HCT116 (cell line): ENCODE measurements at regions not wholly inside any gene's neighbourhood (a gene's known extent, or its start where the extent isn't known, plus 50 kb on each side); places are given as distances from the start of the nearest gene placed in this dataset.

Experiments used
- ATAC-seq: fragments of 200-7000 bp; cut with Tn5 transposase; 2 replicates; pipeline ENCODE4 v1.9.1; 2020; ENCODE audit warnings: mild to moderate bottlenecking, moderate library complexity
- BruUV-seq: library from RNA; stranded (reverse); fragments of 400-500 nt; replicated peaks from 2 replicates; lab custom pipeline; 2021; lab: Mats Ljungman, UMichigan
- CTCF ChIA-PET: fragments of 300-600 bp; sonication (Branson Sonifier 250); formaldehyde crosslinking; loops from one replicate; lab custom pipeline; 2021; ENCODE audit warnings: antibody characterized with exemption; lab: Charles Lee
- POLR2A ChIA-PET: fragments of 300-600, 350-600 bp; sonication (Branson Sonifier 250); formaldehyde crosslinking; loops from one replicate; lab custom pipeline; 2021; ENCODE audit warnings: antibody characterized with exemption; lab: Charles Lee
- RAD21 ChIA-PET, 2 experiments: fragments of 300-600 bp; sonication (Branson Sonifier 250); formaldehyde crosslinking; loops; one replicate each; lab custom pipeline; 2023; ENCODE audit warnings: low total read pairs in 2 of 2; ENCODE audit not compliant: uncharacterized antibody in 2 of 2, unreplicated experiment in 2 of 2, low non-redundant PET in 1 of 2; lab: Charles Lee
- DNase-seq: peaks from one replicate; pipeline ENCODE4 v3.0.0-alpha.2; 2010; ENCODE audit warnings: low read depth, low spot score
- H2AFZ ChIP-seq: fragments of 200-600 bp; shearing (Covaris generic), sonication (generic); 2 replicates; pipeline ENCODE4 v1.6.1; 2017; ENCODE audit warnings: low read depth, mixed run types, mixed read lengths, antibody characterized with exemption, low read length; ENCODE audit not compliant: poor library complexity, severe bottlenecking
- H3K27ac ChIP-seq: 2 replicates; pipeline ENCODE4 v1.5.1; 2012; ENCODE audit warnings: low read depth, low read length
- H3K27me3 ChIP-seq: fragments of 200-600 bp; sonication (generic); 2 replicates; pipeline ENCODE4 v1.6.1; 2016; ENCODE audit warnings: mixed run types, low read length, mixed read lengths; ENCODE audit not compliant: insufficient read depth
- H3K36me3 ChIP-seq, 2 experiments: fragments of 200-500 bp in 1 of 2; fragments of 200-600 bp in 1 of 2; sonication (Bioruptor generic) in 1 of 2; sonication (generic) in 1 of 2; 2 replicates each; pipeline versions ENCODE4 v1.5.1 to v1.6.1; 2014 to 2016; ENCODE audit warnings: low read length in 2 of 2, inconsistent platforms in 1 of 2, mixed read lengths in 1 of 2, mixed run types in 1 of 2; ENCODE audit not compliant: insufficient read depth in 2 of 2, control insufficient read depth in 1 of 2
- H3K4me1 ChIP-seq, 2 experiments: fragments of 200-600 bp in 1 of 2; sonication (generic) in 1 of 2; 2 replicates each; pipeline versions ENCODE4 v1.5.1 to v1.6.1; 2012 to 2017; ENCODE audit warnings: low read length in 2 of 2, inconsistent platforms in 1 of 2, mild to moderate bottlenecking in 1 of 2, mixed read lengths in 1 of 2, mixed run types in 1 of 2, moderate library complexity in 1 of 2; ENCODE audit not compliant: insufficient read depth in 2 of 2, control insufficient read depth in 1 of 2
- H3K4me2 ChIP-seq: fragments of 200-600 bp; sonication (generic); 2 replicates; pipeline ENCODE4 v1.6.1; 2017; ENCODE audit warnings: mixed run types, low read length, mixed read lengths
- H3K4me3 ChIP-seq, 2 experiments: fragments of 200-600 bp in 1 of 2; sonication (generic) in 1 of 2; replicated peaks in 1 of 2; 2 replicates each; pipeline ENCODE4 v1.5.1; 2011 to 2016; ENCODE audit warnings: low read length in 2 of 2, control low read depth in 1 of 2, low read depth in 1 of 2, mild to moderate bottlenecking in 1 of 2, mixed read lengths in 1 of 2, mixed run types in 1 of 2
- H3K79me2 ChIP-seq: fragments of 200-600 bp; sonication (generic); 2 replicates; pipeline ENCODE4 v1.6.1; 2017; ENCODE audit warnings: mild to moderate bottlenecking, mixed run types, low read length, moderate library complexity, mixed read lengths; ENCODE audit not compliant: insufficient read depth
- H3K9ac ChIP-seq: fragments of 200-600 bp; sonication (generic); 2 replicates; pipeline ENCODE4 v1.6.1; 2016; ENCODE audit warnings: low read length, mixed read lengths
- H3K9me2 ChIP-seq: fragments of 200-600 bp; sonication (generic), shearing (Covaris generic); 2 replicates; pipeline ENCODE4 v1.6.1; 2017; ENCODE audit warnings: mixed run types, mild to moderate bottlenecking, moderate library complexity; ENCODE audit not compliant: insufficient read depth
- H3K9me3 ChIP-seq, 2 experiments: fragments of 200-500 bp in 1 of 2; fragments of 200-600 bp in 1 of 2; sonication (Bioruptor generic) in 1 of 2; sonication (generic) in 1 of 2; 2 replicates each; pipeline ENCODE4 v1.6.1; 2014 to 2017; ENCODE audit warnings: low read length in 2 of 2, mixed read lengths in 2 of 2, inconsistent platforms in 1 of 2, low read depth in 1 of 2, mild to moderate bottlenecking in 1 of 2, mixed run types in 1 of 2, moderate library complexity in 1 of 2; ENCODE audit not compliant: control insufficient read depth in 1 of 2, insufficient read depth in 1 of 2
- H4K20me1 ChIP-seq: fragments of 200-600 bp; sonication (generic), shearing (Covaris generic); 2 replicates; pipeline ENCODE4 v1.6.1; 2017; ENCODE audit warnings: mixed run types, mild to moderate bottlenecking, moderate library complexity; ENCODE audit not compliant: insufficient read depth
- ATF3 ChIP-seq: IDR thresholded peaks from 2 replicates; pipeline ENCODE4 v1.6.1; 2012
- CEBPB ChIP-seq: IDR thresholded peaks from 2 replicates; pipeline ENCODE4 v1.6.1; 2012; ENCODE audit warnings: low read depth
- POLR2A ChIP-seq: IDR thresholded peaks from 2 replicates; pipeline ENCODE4 v1.7.0; 2011; ENCODE audit warnings: borderline replicate concordance; ENCODE audit not compliant: insufficient read depth, insufficient read length; ENCODE audit errors: extremely low read depth
- RAD21 ChIP-seq: IDR thresholded peaks from 2 replicates; pipeline ENCODE4 v1.6.1; 2012; ENCODE audit warnings: low read depth, mild to moderate bottlenecking
- SIN3A ChIP-seq: IDR thresholded peaks from 2 replicates; pipeline ENCODE4 v1.6.1; 2012; ENCODE audit warnings: low read depth
- SP1 ChIP-seq: IDR thresholded peaks from 2 replicates; pipeline ENCODE4 v1.6.1; 2012; ENCODE audit warnings: low read depth
- YY1 ChIP-seq: IDR thresholded peaks from 2 replicates; pipeline ENCODE4 v1.6.1; 2011; ENCODE audit warnings: low read length, low read depth, moderate library complexity, mild to moderate bottlenecking; ENCODE audit not compliant: insufficient replicate concordance; ENCODE audit errors: extremely low read depth
- ZNF274 ChIP-seq: fragments of 200-500 bp; sonication (Bioruptor generic); IDR thresholded peaks from 2 replicates; pipeline ENCODE4 v1.6.1; 2014; ENCODE audit warnings: mild to moderate bottlenecking, low read depth, low read length, inconsistent platforms
- intact Hi-C: fragments of 100-400 bp; cut with micrococcal nuclease; formaldehyde crosslinking; loops from 2 replicates; pipeline ENCODE4 v1.10.0; 2022
- TF ChIP-seq, protein P1 (sequence below), 3 experiments: fragments of 200-600 bp in 1 of 3; sonication (generic) in 1 of 3; IDR thresholded peaks in 2 of 3; conservative IDR thresholded peaks in 1 of 3; 2 replicates each; pipeline ENCODE4 v1.5.1; 2012 to 2017; ENCODE audit warnings: low read depth in 2 of 3, low read length in 2 of 3, antibody characterized with exemption in 1 of 3, borderline replicate concordance in 1 of 3, control low read depth in 1 of 3, mild to moderate bottlenecking in 1 of 3, mixed read lengths in 1 of 3, mixed run types in 1 of 3, moderate library complexity in 1 of 3; ENCODE audit not compliant: insufficient read depth in 1 of 3

DNA sequence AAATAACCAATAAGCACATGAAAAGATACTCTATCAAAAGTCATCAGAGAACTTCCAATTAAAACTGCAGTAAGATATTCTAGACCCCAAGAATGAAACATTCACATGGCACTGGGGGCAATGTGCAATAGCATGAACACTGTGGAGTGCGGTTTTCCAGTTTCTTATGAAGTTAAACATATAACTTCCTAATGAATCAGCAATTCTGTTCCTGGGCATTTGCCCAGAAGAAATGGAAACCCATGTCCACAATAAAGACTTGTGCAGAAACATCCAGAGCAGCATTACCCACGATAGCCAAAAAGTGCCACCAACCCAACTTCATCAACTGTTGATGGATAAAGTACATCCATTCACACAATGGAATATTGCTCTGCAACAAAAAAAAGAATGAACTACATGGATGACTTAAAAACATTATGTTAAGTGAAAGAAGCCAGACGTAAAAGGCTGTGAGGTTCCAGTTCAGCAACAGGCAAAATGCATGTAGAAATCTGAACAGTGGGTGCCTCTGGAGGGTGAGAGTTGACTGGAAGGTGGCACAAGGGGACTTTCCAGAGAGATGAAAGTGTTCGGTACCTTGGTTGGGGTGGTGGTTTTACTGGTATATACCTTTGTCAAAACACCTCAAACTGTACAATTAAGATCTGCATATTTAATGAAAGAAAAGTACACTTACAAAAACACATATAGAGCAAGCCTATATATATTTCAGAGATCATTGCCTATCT lies 207.2 kb upstream of the ECI2 start:
- no peaks in the 10 kb centered on the region for H3K27me3 ChIP-seq
- no peaks in the 10 kb centered on the region for H3K9me3 ChIP-seq
- no peak overlapping the region for H3K27ac ChIP-seq
- POLR2A ChIA-PET = no interaction called here
- CTCF ChIA-PET = no interaction called here
- no peak for ATAC-seq
- H3K4me1 ChIP-seq = no peaks in the 10 kb centered on the region
- intact Hi-C loops = no loop called here
- TF ChIP-seq SIN3A = no peak
- no peak for TF ChIP-seq SP1
- no peak for TF ChIP-seq YY1
- TF ChIP-seq CEBPB = no peak
- TF ChIP-seq POLR2A = no peak
- no peak for TF ChIP-seq ZNF274
- no peak for TF ChIP-seq ATF3
- TF ChIP-seq RAD21 = no peak
- TF ChIP-seq, protein P1, sequence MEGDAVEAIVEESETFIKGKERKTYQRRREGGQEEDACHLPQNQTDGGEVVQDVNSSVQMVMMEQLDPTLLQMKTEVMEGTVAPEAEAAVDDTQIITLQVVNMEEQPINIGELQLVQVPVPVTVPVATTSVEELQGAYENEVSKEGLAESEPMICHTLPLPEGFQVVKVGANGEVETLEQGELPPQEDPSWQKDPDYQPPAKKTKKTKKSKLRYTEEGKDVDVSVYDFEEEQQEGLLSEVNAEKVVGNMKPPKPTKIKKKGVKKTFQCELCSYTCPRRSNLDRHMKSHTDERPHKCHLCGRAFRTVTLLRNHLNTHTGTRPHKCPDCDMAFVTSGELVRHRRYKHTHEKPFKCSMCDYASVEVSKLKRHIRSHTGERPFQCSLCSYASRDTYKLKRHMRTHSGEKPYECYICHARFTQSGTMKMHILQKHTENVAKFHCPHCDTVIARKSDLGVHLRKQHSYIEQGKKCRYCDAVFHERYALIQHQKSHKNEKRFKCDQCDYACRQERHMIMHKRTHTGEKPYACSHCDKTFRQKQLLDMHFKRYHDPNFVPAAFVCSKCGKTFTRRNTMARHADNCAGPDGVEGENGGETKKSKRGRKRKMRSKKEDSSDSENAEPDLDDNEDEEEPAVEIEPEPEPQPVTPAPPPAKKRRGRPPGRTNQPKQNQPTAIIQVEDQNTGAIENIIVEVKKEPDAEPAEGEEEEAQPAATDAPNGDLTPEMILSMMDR (IDR thresholded peaks at IDR 0.05 in 2 of 3, conservative IDR thresholded peaks at IDR 0.05 in 1 of 3; ENCODE audit: borderline replicate concordance in 1 of 3, insufficient read depth in 1 of 3, low read depth in 2 of 3, low read length in 2 of 3) = no peak
- no peak overlapping the region for H3K9ac ChIP-seq
- H3K4me2 ChIP-seq = no peak overlapping the region
- H3K36me3 ChIP-seq = no peaks in the 10 kb centered on the region
- no peaks in the 10 kb centered on the region; the same call in 1 of the 2 replicates for H3K9me2 ChIP-seq
- H2AFZ ChIP-seq = no peak overlapping the region
- DNase-seq = no peak
- BruUV-seq = no TSS peak
- no peak overlapping the region for H3K4me3 ChIP-seq
- RAD21 ChIA-PET = no interaction called here
- no peaks in the 10 kb centered on the region for H4K20me1 ChIP-seq
- H3K79me2 ChIP-seq = no peaks in the 10 kb centered on the region
